ENCODE measurements at regions not wholly inside any gene's neighbourhood (a gene's known extent, or its start where the extent isn't known, plus 50 kb on each side); places are given as distances from the start of the nearest gene placed in this dataset.

- in situ Hi-C loops (cut with HindIII; ENCODE audit: low sequenced_read_pairs): no loop called here
- TF ChIP-seq, protein P1, sequence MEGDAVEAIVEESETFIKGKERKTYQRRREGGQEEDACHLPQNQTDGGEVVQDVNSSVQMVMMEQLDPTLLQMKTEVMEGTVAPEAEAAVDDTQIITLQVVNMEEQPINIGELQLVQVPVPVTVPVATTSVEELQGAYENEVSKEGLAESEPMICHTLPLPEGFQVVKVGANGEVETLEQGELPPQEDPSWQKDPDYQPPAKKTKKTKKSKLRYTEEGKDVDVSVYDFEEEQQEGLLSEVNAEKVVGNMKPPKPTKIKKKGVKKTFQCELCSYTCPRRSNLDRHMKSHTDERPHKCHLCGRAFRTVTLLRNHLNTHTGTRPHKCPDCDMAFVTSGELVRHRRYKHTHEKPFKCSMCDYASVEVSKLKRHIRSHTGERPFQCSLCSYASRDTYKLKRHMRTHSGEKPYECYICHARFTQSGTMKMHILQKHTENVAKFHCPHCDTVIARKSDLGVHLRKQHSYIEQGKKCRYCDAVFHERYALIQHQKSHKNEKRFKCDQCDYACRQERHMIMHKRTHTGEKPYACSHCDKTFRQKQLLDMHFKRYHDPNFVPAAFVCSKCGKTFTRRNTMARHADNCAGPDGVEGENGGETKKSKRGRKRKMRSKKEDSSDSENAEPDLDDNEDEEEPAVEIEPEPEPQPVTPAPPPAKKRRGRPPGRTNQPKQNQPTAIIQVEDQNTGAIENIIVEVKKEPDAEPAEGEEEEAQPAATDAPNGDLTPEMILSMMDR (IDR thresholded peaks at IDR 0.05; ENCODE audit: low read depth, low read length, missing control alignments): no peak
- no peak overlapping the region for H3K4me3 ChIP-seq (ENCODE audit: low read depth, low read length)
- DNase-seq (ENCODE audit: low read depth): no peak
Observed at GRCh38 chr22:48893288-48894063, 934.2 kb downstream of the BRD1 start.

GRCh38 chr22:48892578-48893287, 934.9 kb downstream of the BRD1 start:
- no peak for DNase-seq (ENCODE audit: low read depth)
- H3K4me3 ChIP-seq (ENCODE audit: low read depth, low read length): no peak overlapping the region
- in situ Hi-C loops (cut with HindIII; ENCODE audit: low sequenced_read_pairs): no loop called here
- TF ChIP-seq, protein P1 (IDR thresholded peaks at IDR 0.05; ENCODE audit: low read depth, low read length, missing control alignments): no peak

DNA sequence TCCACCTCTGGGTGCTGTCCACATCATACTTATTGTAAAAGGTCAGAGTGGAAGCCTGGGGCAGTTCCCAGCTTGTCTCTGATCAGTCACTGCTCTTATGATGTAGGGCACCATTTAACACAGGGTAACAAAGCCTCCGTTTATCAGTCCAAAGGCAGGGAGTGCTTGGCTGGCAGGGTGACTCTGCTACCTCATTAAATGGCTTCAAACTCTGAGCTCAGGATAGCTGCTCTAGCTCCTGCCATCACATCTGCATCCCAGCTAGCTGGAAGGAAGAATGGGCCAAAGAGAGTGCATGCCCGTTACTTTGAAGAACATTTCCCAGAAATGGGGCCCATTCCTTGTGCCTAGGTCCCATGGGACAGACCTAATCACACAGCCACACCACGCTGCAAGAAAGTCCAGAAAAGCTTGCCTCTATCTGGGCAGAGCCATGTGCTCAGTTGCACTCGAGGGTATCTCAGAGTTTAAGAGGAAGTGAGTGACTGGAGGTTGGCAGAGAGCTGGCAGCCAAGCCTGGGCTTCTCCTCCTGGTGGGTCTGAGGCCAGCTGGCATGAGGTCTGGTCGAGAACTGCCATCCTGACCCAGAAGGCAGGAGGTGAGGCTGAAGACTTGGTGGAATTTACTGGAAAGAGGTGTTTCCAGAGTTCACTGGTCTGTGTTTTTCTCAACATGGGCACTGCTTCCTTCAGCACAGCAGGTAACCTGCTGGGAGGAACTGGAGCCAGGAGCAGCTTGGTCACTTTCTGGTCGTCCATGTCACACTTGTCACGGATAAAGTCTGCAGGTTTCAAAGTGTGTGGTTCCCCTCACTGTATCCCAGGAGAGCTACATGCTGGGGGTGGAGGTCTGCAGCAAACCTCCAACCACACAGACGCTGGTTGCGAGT, 935.7 kb downstream of the BRD1 start:
- DNase-seq (ENCODE audit: low read depth): no peak
- in situ Hi-C loops (cut with HindIII; ENCODE audit: low sequenced_read_pairs): no loop called here
- TF ChIP-seq, protein P1 (IDR thresholded peaks at IDR 0.05; ENCODE audit: low read depth, low read length, missing control alignments): no peak
- no peak overlapping the region for H3K4me3 ChIP-seq (ENCODE audit: low read depth, low read length)

DNA sequence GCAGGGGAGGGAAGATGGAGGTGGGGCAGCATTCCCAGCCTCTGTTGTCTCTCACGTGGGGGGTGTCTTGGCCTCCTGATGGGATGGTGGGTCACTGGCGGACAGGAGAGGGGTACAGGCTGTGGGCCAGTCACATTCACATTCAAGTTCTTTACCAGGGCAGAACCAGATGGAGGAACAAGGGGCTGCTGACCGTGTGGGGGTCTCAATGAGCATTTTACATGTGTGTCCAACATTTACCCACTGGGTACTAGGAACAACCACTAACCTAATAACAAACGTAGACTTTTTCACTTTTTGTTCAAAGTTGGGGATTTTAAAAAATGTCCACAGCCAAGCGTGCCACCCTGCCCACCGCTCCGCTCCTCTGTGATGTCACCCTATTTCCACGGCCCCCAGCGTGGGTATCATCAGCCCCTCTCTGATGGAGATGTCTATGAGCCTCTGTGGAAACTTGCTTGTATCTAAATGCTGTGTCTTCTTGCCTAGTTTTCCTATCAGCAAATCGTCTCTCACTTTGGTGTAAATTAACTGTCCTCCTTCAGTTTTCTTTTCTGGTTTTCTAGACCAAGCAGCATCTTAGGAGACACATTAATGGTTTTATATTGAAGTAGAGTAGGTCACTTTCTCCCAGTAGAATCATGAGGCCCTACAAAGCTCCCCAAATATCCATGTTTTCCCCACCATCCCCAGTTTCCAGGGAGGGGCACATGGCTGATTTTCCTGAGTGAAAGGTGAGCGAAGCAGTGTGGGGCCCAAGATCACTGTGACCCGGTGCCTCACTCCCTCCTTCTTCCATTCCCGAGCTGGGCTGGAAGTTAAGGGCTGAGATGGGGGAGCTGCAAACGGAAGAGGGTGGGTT, 936.7 kb downstream of the BRD1 start:
- no peak for DNase-seq (ENCODE audit: low read depth)
- in situ Hi-C loops (cut with HindIII; ENCODE audit: low sequenced_read_pairs): no loop called here
- no peak overlapping the region for H3K4me3 ChIP-seq (ENCODE audit: low read depth, low read length)
- TF ChIP-seq, protein P1 (IDR thresholded peaks at IDR 0.05; ENCODE audit: low read depth, low read length, missing control alignments): no peak

- TF ChIP-seq, protein P1 (IDR thresholded peaks at IDR 0.05; ENCODE audit: low read depth, low read length, missing control alignments): no peak
- no peak overlapping the region for H3K4me3 ChIP-seq (ENCODE audit: low read depth, low read length)
- no peak for DNase-seq (ENCODE audit: low read depth)
- in situ Hi-C loops (cut with HindIII; ENCODE audit: low sequenced_read_pairs): no loop called here
Observed at GRCh38 chr22:48889887-48890692, 937.6 kb downstream of the BRD1 start.
